CD4-positive, alpha-beta memory T cell (primary cell): ENCODE measurements at regions not wholly inside any gene's neighbourhood (a gene's known extent, or its start where the extent isn't known, plus 50 kb on each side); places are given as distances from the start of the nearest gene placed in this dataset.

Experiments used
- CTCF ChIA-PET: fragments of 350-600 bp; sonication (Branson Sonifier 250); formaldehyde crosslinking; loops from one replicate; lab custom pipeline; 2021; ENCODE audit warnings: inconsistent platforms; ENCODE audit not compliant: partially characterized antibody; lab: Charles Lee
- POLR2A ChIA-PET: fragments of 350-600 bp; sonication (Branson Sonifier 250); formaldehyde crosslinking; loops from one replicate; lab custom pipeline; 2021; ENCODE audit not compliant: partially characterized antibody; lab: Charles Lee
- DNase-seq, 5 donors: peaks; one replicate each; pipeline versions ENCODE4 v3.0.0 to v3.0.0-alpha.2; 2020 to 2022; ENCODE audit warnings: mixed read lengths in 1 of 5
- H3K27ac ChIP-seq: one replicate; pipeline ENCODE4 v1.7.0; 2013; ENCODE audit warnings: low read depth, low read length
- H3K27me3 ChIP-seq: 2 replicates; pipeline ENCODE4 v1.7.0; 2013; ENCODE audit warnings: mild to moderate bottlenecking, low read length, moderate library complexity; ENCODE audit not compliant: insufficient read depth
- H3K36me3 ChIP-seq: 2 replicates; pipeline ENCODE4 v1.7.0; 2013; ENCODE audit warnings: mild to moderate bottlenecking, low read length, moderate library complexity; ENCODE audit not compliant: insufficient read depth
- H3K4me1 ChIP-seq: 2 replicates; pipeline ENCODE4 v1.7.0; 2013; ENCODE audit warnings: mild to moderate bottlenecking, low read length, moderate library complexity; ENCODE audit not compliant: insufficient read depth
- H3K4me3 ChIP-seq, 2 donors: one replicate each; pipeline ENCODE4 v1.7.0; 2013; ENCODE audit warnings: low read length in 2 of 2, mild to moderate bottlenecking in 1 of 2
- H3K9me3 ChIP-seq, 2 donors: one replicate each; pipeline ENCODE4 v1.7.0; 2013; ENCODE audit warnings: low read length in 2 of 2, control low read depth in 1 of 2; ENCODE audit not compliant: control insufficient read depth in 1 of 2
- H3K27ac Mint-ChIP-seq, 7 donors: one replicate each; pipeline ENCODE4 v1.8.0; 2020 to 2021; ENCODE audit warnings: mixed read lengths in 7 of 7, mild to moderate bottlenecking in 6 of 7, inconsistent platforms in 3 of 7, moderate library complexity in 3 of 7
- H3K27me3 Mint-ChIP-seq, 2 donors: one replicate each; pipeline ENCODE4 v1.8.0; 2020 to 2021; ENCODE audit warnings: mixed read lengths in 2 of 2
- H3K36me3 Mint-ChIP-seq, 2 donors: one replicate each; pipeline ENCODE4 v1.8.0; 2020 to 2021; ENCODE audit warnings: mixed read lengths in 2 of 2, inconsistent platforms in 1 of 2, mild to moderate bottlenecking in 1 of 2
- H3K4me1 Mint-ChIP-seq, 4 donors: one replicate each; pipeline ENCODE4 v1.8.0; 2020 to 2021; ENCODE audit warnings: mixed read lengths in 4 of 4, mild to moderate bottlenecking in 1 of 4
- H3K4me3 Mint-ChIP-seq, 8 donors: one replicate each; pipeline ENCODE4 v1.8.0; 2020 to 2021; ENCODE audit warnings: mixed read lengths in 8 of 8, mild to moderate bottlenecking in 7 of 8, moderate library complexity in 6 of 8, inconsistent platforms in 3 of 8
- H3K9me3 Mint-ChIP-seq, 8 donors: one replicate each; pipeline ENCODE4 v1.8.0; 2020 to 2021; ENCODE audit warnings: mixed read lengths in 8 of 8, mild to moderate bottlenecking in 5 of 8, inconsistent platforms in 3 of 8, moderate library complexity in 1 of 8
- intact Hi-C: fragments of 100-400 bp; cut with micrococcal nuclease; formaldehyde crosslinking; loops from one replicate; pipeline ENCODE4 v1.15.1; 2023

- peaks cover 0 to 2% of the 10 kb centered on the region in 2 donors for H3K9me3 ChIP-seq
- POLR2A ChIA-PET, result no interaction called here
- Mint-ChIP-seq H3K4me3 (no peak overlapping the region), H3K27me3 (no peaks in the 10 kb centered on the region), H3K9me3 (peaks cover 0 to 3% (median 0%) of the 10 kb centered on the region in 8 donors), H3K4me1 (no peaks in the 10 kb centered on the region), H3K27ac (no peak overlapping the region), H3K36me3 (no peaks in the 10 kb centered on the region)
- DNase-seq, result no peak
- H3K27me3 ChIP-seq, result no peaks in the 10 kb centered on the region
- intact Hi-C loops, result no loop called here
- CTCF ChIA-PET, result no interaction called here
- H3K4me1 ChIP-seq, result no peaks in the 10 kb centered on the region
- H3K36me3 ChIP-seq, result no peaks in the 10 kb centered on the region
- H3K27ac ChIP-seq, result no peak overlapping the region
- H3K4me3 ChIP-seq, result no peak overlapping the region
These were observed 664.0 kb downstream of the NR2F1-AS1 start for GRCh38 chr5:92917044-92917443.

- Histone ChIP-seq H3K27ac (no peak overlapping the region), H3K36me3 (no peaks in the 10 kb centered on the region), H3K27me3 (no peaks in the 10 kb centered on the region), H3K4me1 (no peaks in the 10 kb centered on the region), H3K9me3 (no peaks in the 10 kb centered on the region), H3K4me3 (no peak overlapping the region)
- H3K36me3 Mint-ChIP-seq, result no peaks in the 10 kb centered on the region
- no peaks in the 10 kb centered on the region for H3K27me3 Mint-ChIP-seq
- CTCF ChIA-PET, result no interaction called here
- H3K27ac Mint-ChIP-seq, result no peak overlapping the region
- intact Hi-C loops, result no loop called here
- H3K4me3 Mint-ChIP-seq, result no peak overlapping the region
- H3K4me1 Mint-ChIP-seq, result no peaks in the 10 kb centered on the region
- no peak for DNase-seq
- POLR2A ChIA-PET, result no interaction called here
- peaks cover 0 to 3% (median 0%) of the 10 kb centered on the region in 8 donors for H3K9me3 Mint-ChIP-seq
These were observed 665.0 kb downstream of the NR2F1-AS1 start for GRCh38 chr5:92916036-92916435.

- no peaks in the 10 kb centered on the region for H3K9me3 ChIP-seq
- no peak overlapping the region for H3K27ac ChIP-seq
- DNase-seq, result no peak
- Mint-ChIP-seq H3K27ac (no peak overlapping the region), H3K9me3 (peaks cover 0 to 3% (median 0%) of the 10 kb centered on the region in 8 donors), H3K4me3 (no peak overlapping the region), H3K36me3 (no peaks in the 10 kb centered on the region), H3K4me1 (no peaks in the 10 kb centered on the region), H3K27me3 (no peaks in the 10 kb centered on the region)
- H3K4me1 ChIP-seq, result no peaks in the 10 kb centered on the region
- no peaks in the 10 kb centered on the region for H3K36me3 ChIP-seq
- intact Hi-C loops, result no loop called here
- ChIA-PET CTCF (no interaction called here), POLR2A (no interaction called here)
- H3K4me3 ChIP-seq, result no peak overlapping the region
- H3K27me3 ChIP-seq, result no peaks in the 10 kb centered on the region
These were observed 668.7 kb downstream of the NR2F1-AS1 start for GRCh38 chr5:92912283-92912682.

GRCh38 chr5:92911851-92912250 is 669.2 kb downstream of the NR2F1-AS1 start:
- intact Hi-C loops, result no loop called here
- Histone ChIP-seq H3K27ac (no peak overlapping the region), H3K27me3 (no peaks in the 10 kb centered on the region), H3K4me3 (no peak overlapping the region), H3K36me3 (no peaks in the 10 kb centered on the region), H3K9me3 (no peaks in the 10 kb centered on the region), H3K4me1 (no peaks in the 10 kb centered on the region)
- Mint-ChIP-seq H3K4me3 (no peak overlapping the region), H3K36me3 (no peaks in the 10 kb centered on the region), H3K4me1 (no peaks in the 10 kb centered on the region), H3K27ac (no peak overlapping the region), H3K9me3 (peaks cover 0 to 3% (median 0%) of the 10 kb centered on the region in 8 donors), H3K27me3 (no peaks in the 10 kb centered on the region)
- ChIA-PET POLR2A (no interaction called here), CTCF (no interaction called here)
- DNase-seq, result no peak

- H3K27ac ChIP-seq, result no peak overlapping the region
- Mint-ChIP-seq H3K9me3 (peaks cover 0 to 1% (median 0%) of the 10 kb centered on the region in 8 donors), H3K4me3 (no peak overlapping the region), H3K27ac (no peak overlapping the region), H3K4me1 (no peaks in the 10 kb centered on the region), H3K36me3 (no peaks in the 10 kb centered on the region), H3K27me3 (no peaks in the 10 kb centered on the region)
- H3K27me3 ChIP-seq, result no peaks in the 10 kb centered on the region
- DNase-seq, result no peak
- no peaks in the 10 kb centered on the region for H3K36me3 ChIP-seq
- ChIA-PET POLR2A (no interaction called here), CTCF (no interaction called here)
- no peaks in the 10 kb centered on the region for H3K9me3 ChIP-seq
- no peak overlapping the region for H3K4me3 ChIP-seq
- H3K4me1 ChIP-seq, result no peaks in the 10 kb centered on the region
- intact Hi-C loops, result no loop called here
These were observed 669.7 kb downstream of the NR2F1-AS1 start for GRCh38 chr5:92911293-92911692.

GRCh38 chr5:92909602-92909962 is 671.4 kb downstream of the NR2F1-AS1 start:
- Histone ChIP-seq H3K27ac (no peak overlapping the region), H3K4me3 (no peak overlapping the region), H3K27me3 (no peaks in the 10 kb centered on the region), H3K36me3 (no peaks in the 10 kb centered on the region), H3K4me1 (no peaks in the 10 kb centered on the region), H3K9me3 (no peaks in the 10 kb centered on the region)
- intact Hi-C loops, result no loop called here
- Mint-ChIP-seq H3K4me3 (no peak overlapping the region), H3K4me1 (no peaks in the 10 kb centered on the region), H3K9me3 (peaks cover 0 to 1% (median 0%) of the 10 kb centered on the region in 8 donors), H3K27ac (no peak overlapping the region), H3K36me3 (no peaks in the 10 kb centered on the region), H3K27me3 (no peaks in the 10 kb centered on the region)
- CTCF ChIA-PET, result no interaction called here
- POLR2A ChIA-PET, result no interaction called here
- DNase-seq, result no peak

- H3K4me1 Mint-ChIP-seq, result no peaks in the 10 kb centered on the region
- no peaks in the 10 kb centered on the region for H3K27me3 ChIP-seq
- no peak overlapping the region for H3K4me3 Mint-ChIP-seq
- H3K27me3 Mint-ChIP-seq, result no peaks in the 10 kb centered on the region
- H3K36me3 Mint-ChIP-seq, result no peaks in the 10 kb centered on the region
- ChIA-PET POLR2A (no interaction called here), CTCF (no interaction called here)
- H3K4me1 ChIP-seq, result no peaks in the 10 kb centered on the region
- peaks cover 0 to 1% (median 0%) of the 10 kb centered on the region in 8 donors for H3K9me3 Mint-ChIP-seq
- intact Hi-C loops, result no loop called here
- H3K27ac Mint-ChIP-seq, result no peak overlapping the region
- no peaks in the 10 kb centered on the region for H3K36me3 ChIP-seq
- no peak for DNase-seq
- no peak overlapping the region for H3K27ac ChIP-seq
- no peaks in the 10 kb centered on the region for H3K9me3 ChIP-seq
- no peak overlapping the region for H3K4me3 ChIP-seq
These were observed 671.9 kb downstream of the NR2F1-AS1 start for GRCh38 chr5:92908952-92909601.
